Stimulated activated CD4-positive, alpha-beta T cell treated with anti-CD3 and anti-CD28 coated beads, Interleukin-12 subunit alpha, Interleukin-12 subunit beta, amount 100 ng/mL, for 48 hours (primary cell): ENCODE measurements at regions not wholly inside any gene's neighbourhood (a gene's known extent, or its start where the extent isn't known, plus 50 kb on each side); places are given as distances from the start of the nearest gene placed in this dataset.

Source experiments
- DNase-seq, 3 donors: peaks; one replicate each; pipeline ENCODE4 v3.0.0-alpha.2; 2020; ENCODE audit warnings: low read depth in 2 of 3, low spot score in 1 of 3

DNA sequence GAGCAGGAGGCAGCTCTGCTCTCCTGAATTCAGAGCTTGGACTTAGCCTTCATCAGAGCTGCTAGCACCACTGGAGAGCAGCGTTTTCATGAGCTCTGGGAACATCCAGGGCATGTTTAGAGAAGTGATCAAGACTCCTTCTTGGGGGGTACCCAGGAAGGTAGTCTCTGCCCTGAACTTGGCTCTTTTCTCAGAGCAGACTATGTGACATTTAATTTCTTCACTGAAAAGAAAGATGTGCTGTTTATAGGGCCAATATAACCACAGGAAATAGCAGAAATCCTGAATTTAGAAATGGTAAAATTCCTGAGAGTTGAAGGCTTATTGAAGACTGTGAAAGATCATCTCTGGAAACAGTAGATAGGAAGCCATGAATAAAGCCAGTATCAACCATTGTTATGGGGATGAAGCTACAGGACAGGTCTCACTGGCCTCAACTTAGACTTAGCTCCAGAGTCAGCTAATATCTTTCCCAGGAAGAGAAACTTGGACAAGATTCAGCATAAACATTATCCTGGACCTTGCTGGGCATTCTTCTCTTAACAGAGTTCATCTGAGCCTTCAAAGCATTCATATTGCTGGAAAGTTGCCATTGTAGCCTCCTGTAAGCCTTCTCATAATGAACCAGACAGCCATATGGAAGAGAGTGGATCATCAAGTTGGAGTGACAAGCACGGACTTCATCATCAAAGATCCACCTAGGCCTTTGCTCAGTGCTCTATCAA, 386.6 kb upstream of the THBS1 start:
- no peak for DNase-seq

DNA sequence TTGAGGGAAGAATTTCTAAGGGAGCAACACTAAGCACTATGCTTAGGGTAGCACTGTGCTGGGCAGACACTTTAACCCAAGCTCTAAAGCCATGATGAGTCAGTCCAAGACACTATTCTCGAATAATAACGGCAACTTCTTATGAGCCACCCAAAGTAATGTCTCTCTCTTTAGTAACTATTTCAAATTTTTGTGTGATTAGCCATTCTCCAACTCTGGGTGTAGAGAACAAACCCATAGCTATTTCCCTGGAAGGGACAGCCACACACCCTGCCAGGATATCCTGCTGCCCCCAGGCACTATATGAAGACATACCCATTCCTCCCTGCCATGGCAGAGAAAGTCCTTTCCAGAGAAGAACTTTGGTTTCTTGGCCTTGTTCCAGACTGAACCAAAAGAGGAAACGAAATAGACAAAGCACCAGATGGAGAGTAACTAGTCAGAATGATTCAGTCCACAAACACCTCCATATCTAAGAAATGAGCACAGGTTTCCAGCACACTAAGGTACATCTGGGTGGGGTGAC, 384.9 kb upstream of the THBS1 start:
- DNase-seq: no peak

DNA sequence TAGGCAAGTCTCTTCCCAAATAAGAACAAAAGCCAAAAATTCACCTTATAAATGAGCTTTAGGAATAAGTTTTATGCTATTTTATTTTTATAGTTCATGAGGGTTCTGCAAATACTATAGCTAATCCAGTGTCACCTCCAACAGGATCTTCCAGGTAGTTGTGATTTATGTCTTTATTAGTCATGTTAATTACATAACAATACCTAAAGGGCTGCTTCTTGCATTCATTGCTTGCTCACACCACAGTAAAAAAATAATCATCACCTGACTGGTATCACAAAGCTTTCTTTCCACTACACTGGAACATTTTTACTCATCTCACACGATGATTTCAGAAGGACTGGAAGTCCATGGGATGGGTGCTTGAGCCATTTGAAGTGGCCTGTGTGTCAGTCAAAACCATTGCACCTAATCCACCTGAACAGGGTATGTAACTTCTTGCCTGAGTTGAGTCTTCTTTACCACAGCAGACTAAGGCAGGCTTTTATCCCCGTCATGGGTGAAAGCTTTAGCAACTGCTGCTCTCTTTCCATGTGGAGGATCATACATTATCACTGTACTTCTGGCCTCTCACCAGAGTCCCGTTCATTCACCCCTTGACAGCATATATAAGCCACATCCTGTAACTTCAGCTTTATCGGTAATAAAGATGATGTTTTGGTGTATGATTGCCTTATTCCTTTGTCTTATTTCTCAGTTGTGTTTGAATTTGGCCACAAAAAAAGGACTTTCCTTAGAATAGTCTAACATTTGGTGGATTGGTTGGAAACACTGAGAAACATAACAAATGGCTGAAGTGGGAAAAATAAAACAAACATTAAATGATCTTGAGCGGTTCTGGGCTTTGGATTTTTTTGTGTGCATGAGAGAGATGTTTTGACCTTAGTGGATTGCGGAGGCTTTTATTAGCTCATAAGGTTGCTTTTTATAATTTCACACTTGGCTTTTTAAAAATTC, 382.6 kb upstream of the THBS1 start:
- DNase-seq: no peak

DNA sequence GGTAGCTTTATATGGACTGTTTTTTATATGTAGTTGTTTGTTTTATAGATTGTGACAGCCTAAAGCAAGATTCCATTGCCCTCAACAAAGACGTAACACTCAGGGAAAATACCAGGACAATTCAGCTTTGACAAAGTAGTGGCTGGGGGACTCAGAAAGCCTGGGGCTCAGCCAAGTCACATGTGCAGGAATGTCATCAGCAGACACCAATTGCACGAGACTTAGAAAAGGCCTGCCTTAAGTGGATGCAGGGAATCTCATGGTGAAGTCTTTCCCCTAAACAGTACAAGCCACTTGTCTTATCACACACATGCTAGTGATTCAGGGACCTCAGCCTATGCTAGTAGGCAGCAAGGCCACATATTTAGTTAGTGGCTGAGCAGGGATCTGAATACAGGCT, 381.8 kb upstream of the THBS1 start:
- DNase-seq: no peak

DNA sequence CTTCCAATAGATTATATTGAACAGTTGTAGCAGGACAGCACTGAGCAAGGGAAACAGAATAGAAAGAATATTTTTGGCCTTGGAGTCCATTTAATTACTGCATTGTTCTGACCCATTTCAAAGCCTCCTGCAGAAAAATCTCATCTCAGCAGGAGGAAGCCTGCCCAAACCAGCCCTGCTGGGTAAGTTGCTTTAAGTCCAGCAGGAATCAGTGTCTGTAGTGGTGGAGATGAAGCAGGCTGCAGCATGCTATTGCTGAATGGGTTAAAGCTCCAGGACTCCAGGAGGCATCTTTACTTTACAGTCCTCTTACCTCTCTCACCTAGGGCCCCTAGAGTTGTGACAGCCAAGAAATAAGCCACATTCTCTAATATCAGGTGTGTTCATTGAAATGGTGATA, 380.3 kb upstream of the THBS1 start:
- no peak for DNase-seq

DNA sequence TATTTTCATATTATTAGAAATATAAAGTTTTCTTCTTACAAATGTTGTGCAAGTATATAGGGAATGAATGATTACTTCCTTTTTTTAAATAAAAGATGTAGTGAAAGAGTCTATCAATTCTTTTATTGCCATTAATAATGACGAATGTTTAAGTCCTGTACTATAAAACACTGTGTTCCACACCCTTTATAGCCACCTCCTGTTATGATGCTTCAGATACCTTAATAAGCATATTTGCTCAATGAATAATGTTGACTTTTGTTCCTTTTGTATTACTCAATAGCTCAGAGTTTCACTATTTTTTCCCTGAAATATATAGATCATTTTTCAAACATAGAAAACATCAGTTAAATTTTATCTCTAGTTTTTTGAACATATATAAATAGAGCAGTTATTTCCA, 378.2 kb upstream of the THBS1 start:
- DNase-seq: no peak

DNA sequence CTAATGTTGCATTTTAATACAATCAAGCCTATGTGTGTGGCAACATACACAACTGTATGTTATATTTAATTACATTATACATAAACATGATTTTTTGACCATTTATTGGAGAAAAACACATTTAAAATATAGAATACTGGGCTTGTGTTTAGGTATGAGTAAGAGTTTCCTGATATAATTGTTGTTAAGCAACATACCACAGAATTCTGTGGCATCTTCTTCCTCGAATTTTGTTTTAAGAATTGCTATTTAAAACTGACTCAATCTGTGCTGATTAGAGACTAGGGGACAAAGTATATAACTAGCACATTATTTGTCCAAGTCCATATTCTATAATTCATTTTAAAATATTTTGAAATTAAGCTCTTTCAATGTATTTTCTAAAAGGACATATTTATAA, 376.8 kb upstream of the THBS1 start:
- no peak for DNase-seq

DNA sequence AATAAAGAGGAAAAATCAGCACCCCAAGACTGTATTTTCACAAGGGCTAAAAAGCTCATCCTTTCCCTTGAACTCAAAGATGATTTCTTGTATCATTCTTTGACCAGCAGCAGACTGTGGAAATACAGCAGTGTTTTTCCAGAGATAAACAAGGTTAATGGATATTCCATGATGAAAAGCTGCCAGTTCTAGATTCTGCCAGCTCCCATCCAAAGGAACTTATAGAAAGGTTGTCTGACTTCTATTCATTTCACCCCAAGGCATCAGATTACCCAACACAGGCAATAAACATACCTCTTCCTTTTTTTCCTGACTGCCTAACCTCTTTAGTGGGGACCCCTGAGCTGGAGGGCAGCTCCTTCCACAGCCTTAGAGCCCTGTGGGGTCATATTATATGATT, 375.8 kb upstream of the THBS1 start:
- DNase-seq: no peak

DNA sequence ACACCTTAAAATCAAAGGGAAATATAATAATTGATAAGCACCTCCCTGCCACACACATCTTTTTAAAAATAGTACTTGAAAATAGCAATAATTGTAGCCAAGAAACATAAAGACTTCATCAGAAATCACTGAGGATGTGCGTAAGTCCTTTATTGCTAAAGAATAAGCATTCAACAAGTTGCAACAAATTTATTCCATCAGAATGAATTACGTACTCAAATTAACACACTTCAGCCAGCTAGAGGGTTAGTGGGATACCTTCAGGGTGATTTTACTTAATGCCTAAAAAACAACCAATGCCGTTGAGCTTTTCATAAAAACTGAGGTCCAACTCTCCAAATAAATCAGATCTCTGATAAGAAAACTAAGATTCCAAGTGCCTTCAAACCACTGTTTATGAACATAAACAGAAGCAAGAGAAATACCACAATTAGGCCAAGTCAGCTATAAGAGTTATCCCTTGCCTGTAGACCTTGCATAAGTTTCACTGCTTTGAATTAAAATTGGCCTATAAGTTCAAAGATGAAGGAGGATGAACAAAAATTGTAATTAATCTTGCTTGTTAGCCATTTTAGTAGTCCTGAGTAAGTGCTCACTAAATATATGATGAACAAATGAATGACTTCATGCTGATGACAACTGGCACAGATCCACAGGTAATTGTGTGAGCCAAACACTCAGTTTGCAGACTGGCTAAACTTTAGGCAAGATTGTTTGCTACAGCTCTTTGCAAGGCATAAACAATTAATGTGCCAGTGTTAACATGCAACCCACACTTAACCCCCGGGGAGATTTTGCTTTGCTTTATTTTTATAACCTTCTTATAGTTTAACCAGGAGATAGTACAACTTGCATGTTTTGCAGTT, 375.1 kb upstream of the THBS1 start:
- no peak for DNase-seq

DNA sequence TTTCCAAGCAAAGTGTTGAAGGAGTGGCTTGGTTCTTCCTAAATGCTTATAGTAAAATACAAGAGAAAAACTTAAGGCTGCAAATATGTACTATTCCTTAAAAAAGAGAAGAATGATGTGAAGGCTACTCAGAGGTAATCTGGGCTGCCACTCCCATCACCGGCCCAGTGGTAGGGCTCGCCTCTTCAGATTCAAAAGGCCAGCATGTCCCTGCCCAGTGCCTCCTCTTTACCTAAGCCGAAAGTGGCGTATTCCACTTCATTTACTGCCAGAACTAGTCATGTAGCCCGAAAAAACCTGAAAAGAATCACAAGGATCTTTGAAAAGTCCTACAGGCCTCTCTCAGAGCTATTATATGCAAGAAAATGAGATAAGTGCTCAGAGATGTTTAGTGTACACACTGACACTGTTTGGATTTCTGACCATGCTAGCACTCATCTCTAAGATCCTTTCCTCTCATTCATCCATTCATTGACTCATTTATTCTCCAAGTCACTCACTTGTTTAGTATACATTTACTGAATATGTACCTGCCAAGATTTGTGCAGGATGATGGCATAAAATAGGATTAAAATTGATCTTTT, 373.3 kb upstream of the THBS1 start:
- no peak for DNase-seq

DNA sequence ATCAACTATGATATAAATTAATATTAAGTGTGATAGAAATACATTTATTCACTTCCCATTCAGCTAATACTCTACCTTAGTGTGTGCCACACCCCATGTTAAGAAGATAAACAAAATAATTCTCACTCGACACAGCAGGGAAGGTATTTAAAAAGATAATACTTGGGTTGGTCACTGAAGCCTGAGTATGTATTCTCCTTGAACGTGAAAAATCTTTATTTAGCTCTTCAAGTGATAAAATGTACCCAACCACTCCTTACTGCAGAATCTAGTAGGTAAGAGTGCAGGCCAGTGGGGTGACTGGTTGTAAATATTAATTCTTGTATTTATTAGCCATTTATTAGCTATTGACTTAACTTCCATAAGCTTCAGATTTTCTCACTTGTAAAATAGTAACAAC, 372.7 kb upstream of the THBS1 start:
- DNase-seq: no peak

DNA sequence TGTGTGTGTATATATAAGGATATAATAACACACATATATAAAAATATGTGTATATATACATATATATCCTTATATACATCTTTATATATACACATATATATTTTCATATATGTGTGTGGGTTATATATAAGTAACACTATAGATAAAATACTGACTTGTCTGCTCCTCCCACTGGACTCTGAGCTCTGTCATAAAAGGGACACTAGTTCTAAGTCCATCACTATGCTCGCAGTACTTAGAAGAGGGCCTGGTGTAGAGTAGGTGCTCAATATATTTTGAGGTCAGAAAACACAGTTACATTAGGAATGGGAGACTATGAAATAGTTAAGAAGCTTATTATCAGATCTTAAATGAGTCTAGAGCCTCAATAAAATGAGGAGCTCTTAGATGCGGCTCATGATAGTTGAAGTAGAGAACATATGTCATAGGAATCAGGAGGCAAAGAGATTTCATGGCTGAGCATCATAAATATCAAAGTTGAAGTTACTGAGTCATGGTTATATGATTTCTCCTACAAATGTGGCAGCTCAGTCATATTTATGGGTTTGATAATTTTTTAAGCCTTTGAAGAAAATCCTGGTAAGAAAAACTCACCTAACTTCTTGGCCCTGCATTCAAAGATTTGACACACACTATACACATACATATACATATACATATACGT, 371.2 kb upstream of the THBS1 start:
- no peak for DNase-seq

DNA sequence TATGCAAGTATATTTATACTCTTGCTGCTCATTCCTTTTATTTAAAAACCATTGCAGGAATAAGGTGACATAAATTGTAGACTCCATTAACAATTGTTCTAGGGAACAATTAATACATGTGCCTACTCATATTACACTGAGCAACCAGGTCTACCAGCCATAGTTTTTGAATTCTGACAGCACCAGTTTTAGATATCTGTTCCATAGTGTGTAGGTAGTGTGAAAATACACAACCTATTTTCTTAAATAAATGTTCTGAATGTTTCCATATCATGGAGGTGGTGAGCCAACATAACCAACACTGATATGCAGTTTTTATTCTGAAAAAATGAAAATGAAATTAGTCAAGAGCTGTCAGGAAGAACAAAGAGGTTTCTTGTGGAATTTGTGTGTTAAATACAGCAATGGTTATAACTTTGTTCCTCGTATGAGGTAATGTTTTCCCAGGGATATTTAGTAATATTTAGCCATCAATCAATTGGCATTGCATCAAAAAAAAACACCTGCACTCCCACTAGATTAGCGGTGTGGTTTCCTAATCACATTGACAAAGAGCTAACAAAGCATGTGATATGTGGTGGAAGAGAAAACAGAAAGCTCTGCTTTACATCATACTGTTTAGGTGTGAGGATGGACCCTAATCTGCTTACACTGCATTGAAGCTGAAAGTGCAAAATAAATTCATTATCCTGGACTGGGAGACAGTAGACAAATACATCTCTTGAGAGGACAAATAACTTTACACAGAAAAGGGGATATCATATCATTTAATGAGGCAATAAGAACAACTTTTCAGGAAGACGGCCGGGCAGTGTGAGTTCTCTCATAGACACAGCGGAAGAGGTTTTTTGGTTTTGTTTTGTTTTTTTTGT, 369.5 kb upstream of the THBS1 start:
- no peak for DNase-seq

DNA sequence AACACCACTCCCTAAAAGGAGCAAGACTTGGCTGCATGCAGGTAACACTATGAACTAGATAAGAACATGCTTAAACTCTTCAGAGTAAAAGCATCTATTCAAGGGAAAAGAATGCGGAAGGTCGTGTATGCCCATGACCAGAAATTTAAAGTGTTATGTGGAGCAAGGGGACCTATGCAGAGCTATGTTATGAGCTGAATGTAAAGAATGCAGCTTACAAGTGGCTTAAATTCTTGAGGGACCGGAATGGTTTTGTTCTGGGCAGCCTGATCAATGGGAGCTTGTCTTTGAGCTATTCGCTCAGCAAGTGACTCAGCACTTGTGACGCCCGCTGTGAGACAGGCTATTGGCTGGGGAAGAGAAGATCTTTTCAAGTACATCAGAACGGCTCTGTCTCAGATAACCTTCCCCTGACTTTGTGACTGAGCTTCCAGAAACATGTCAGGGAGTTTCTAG, 367.5 kb upstream of the THBS1 start:
- no peak for DNase-seq

DNA sequence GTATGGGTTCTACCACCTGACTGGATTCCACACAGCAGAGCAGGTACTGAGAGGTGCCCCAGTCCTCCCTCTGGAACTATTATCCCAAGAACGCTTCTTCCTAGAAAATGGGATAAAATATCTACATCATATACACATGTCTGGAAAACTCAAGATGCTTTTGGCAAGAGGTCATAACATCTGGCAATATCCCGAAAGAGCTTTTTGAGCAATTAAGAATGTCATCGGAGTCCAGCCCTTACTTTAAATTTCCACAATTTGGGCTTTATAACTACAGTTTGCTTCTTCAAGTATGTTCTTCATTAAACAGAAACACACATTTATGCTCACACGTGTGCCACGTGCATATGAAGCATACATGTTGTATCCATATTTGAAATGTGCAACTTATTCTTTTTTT, 365.9 kb upstream of the THBS1 start:
- DNase-seq: no peak

DNA sequence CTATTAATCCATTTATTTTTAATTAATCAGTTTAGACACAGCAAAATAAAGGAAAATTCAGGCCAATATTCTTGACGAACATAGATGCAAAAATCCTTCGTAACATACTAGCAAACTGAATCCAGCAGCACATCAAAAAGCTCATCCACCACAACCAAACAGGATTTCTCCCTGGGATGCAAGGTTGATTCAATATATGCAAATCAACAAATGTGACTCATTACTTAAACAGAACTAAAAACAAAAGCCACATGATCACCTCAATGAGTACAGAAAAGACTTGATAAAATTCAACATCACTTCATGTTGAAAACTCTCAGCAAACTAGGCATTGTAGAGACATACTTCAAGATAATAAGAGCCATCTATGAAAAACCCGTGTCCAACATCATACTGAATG, 364.1 kb upstream of the THBS1 start:
- DNase-seq: no peak

DNA sequence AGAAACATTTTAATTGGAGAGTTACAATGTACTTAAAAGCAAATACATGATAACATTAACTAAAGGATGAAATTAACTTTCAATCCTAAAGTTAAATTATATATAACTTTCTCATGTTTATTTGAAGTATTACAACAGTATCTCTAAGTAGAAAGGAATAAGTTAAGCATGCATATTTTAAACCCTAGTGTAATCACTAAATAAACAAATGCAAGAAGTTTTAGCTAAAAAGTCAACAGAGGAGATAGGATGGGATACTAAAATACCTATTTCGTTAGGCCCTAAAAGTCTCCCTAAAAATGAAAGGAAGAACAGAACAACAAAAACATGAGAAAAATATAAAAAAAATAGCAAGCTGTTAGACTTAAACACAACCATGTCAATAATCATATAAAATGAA, 361.3 kb upstream of the THBS1 start:
- DNase-seq: no peak

DNA sequence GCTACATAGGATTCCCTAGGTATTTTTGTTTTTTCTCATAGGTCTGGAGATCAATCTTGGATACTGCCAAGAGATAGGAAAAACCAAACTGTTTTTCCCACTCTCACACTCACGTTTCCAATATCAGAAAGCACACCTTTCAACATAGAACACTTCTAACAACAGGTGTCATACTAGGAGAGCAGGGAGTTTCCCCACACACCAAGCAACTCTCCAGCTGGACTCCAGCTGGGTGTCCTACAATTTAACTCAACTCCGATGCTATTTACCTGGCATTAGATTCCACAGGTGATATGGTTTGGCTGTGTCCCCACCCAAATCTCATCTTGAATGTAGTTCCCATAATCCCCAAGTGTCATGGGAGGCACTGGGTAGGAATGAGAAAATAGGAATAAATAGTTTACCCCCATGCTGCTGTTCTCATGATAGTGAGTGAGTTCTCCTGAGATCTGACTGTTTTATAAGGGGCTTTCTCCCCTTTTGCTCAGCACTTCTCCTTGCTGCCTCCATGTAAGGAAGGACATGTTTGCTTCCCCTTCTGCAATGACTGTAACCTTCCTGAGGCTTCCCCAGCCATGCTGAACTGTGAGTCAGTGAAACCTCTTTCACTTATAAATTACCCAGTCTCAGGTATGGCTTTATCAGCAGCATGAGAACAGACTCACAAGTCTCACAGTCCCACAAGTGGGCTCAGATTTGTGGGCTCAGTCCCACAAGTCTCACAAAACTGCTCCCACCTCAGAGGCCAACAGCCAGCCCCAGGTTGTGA, 354.5 kb upstream of the THBS1 start:
- DNase-seq: no peak

DNA sequence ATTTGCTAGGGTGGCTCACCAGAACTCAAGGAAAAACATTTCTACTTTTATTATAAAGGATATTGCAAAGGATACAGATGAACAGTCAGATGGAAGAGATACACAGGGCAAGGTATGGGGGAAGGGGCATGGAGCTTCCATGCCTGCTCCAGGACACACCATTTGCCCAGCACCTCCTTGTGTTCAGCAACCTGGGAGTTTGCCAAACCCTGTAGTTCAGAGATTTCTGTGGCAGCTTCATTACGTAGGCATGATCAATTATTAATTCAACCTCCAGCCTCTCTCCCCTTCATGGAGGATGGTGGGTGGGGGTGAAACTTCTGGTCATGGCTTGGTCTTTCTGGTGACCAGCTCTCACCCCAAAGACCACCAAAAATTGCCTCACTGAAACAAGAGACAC, 353.9 kb upstream of the THBS1 start:
- DNase-seq: no peak
